Vagina (tissue), 2 donors: ENCODE measurements at regions not wholly inside any gene's neighbourhood (a gene's known extent, or its start where the extent isn't known, plus 50 kb on each side); places are given as distances from the start of the nearest gene placed in this dataset.
"Not testable (repeated sequence)": the region's sequence is repeated elsewhere in the genome, so short reads cannot be mapped to it uniquely, and the experiment has no call there.

Experiments used
- DNase-seq, 2 donors: peaks; one replicate each; pipeline ENCODE4 v3.0.0-alpha.2; 2017; ENCODE audit errors: extremely low spot score in 2 of 2
- H3K27ac ChIP-seq: fragments of 200-600 bp; sonication (generic); one replicate; pipeline ENCODE4 v1.5.1; 2019
- H3K27me3 ChIP-seq: fragments of 200-600 bp; sonication (generic); one replicate; pipeline ENCODE4 v1.5.1; 2019
- H3K36me3 ChIP-seq, 2 donors: fragments of 200-600 bp; sonication (generic); one replicate each; pipeline ENCODE4 v1.5.1; 2017 to 2019
- H3K4me1 ChIP-seq: fragments of 200-600 bp; sonication (generic); one replicate; pipeline ENCODE4 v1.5.1; 2019
- H3K4me3 ChIP-seq, 2 donors: fragments of 200-600 bp; sonication (generic); 1 replicate in 1 of 2; 2 replicates in 1 of 2; pipeline ENCODE4 v1.5.1; 2016 to 2019
- H3K9me3 ChIP-seq: fragments of 200-600 bp; sonication (generic); one replicate; pipeline ENCODE4 v1.5.1; 2019
- CTCF ChIP-seq, 3 experiments: fragments of 450-650 bp in 2 of 3; fragments of 200-600 bp in 1 of 3; sonication (generic) in 1 of 3; IDR thresholded peaks; one replicate each; pipeline ENCODE4 v1.5.1; 2017 to 2019; ENCODE audit warnings: antibody characterized with exemption in 3 of 3, mild to moderate bottlenecking in 2 of 3, moderate library complexity in 2 of 3
- POLR2A ChIP-seq, 2 donors: fragments of 450-650 bp; IDR thresholded peaks; one replicate each; pipeline ENCODE4 v1.6.1; 2017; ENCODE audit warnings: antibody characterized with exemption in 2 of 2, mild to moderate bottlenecking in 2 of 2, moderate library complexity in 2 of 2
- POLR2AphosphoS5 ChIP-seq, 2 donors: sonication (generic); formaldehyde crosslinking; IDR thresholded peaks; one replicate each; pipeline ENCODE4 v1.9.0; 2017; ENCODE audit warnings: antibody characterized with exemption in 2 of 2, mild to moderate bottlenecking in 2 of 2, low read depth in 1 of 2; ENCODE audit not compliant: insufficient read depth in 1 of 2
- intact Hi-C: fragments of 100-400 bp; cut with DNase I; formaldehyde crosslinking; loops from one replicate; pipeline ENCODE4 v1.15.1; 2023

GRCh38 chr5:169389318-169389717, 88.4 kb upstream of the SLIT3 start:
- Histone ChIP-seq H3K4me3 (no peak overlapping the region), H3K27me3 (no peaks in the 10 kb centered on the region), H3K9me3 (no peaks in the 10 kb centered on the region), H3K36me3 (no peaks in the 10 kb centered on the region), H3K4me1 (no peaks in the 10 kb centered on the region), H3K27ac (no peak overlapping the region)
- intact Hi-C loops = no loop called here
- no peak for DNase-seq
- no peak for TF ChIP-seq POLR2AphosphoS5 (IDR thresholded peaks at IDR 0.05; ENCODE audit: insufficient read depth in 1 of 2, low read depth in 1 of 2)
- TF ChIP-seq POLR2A (IDR thresholded peaks at IDR 0.05) = no peak
- TF ChIP-seq CTCF (IDR thresholded peaks at IDR 0.05) = no peak

GRCh38 chr5:169385636-169386035, 84.7 kb upstream of the SLIT3 start:
- no peak overlapping the region for H3K27ac ChIP-seq
- H3K4me3 ChIP-seq = no peak overlapping the region
- DNase-seq = no peak
- no peaks in the 10 kb centered on the region for H3K27me3 ChIP-seq
- TF ChIP-seq POLR2A (IDR thresholded peaks at IDR 0.05) = no peak
- TF ChIP-seq CTCF (IDR thresholded peaks at IDR 0.05) = no peak
- no peak for TF ChIP-seq POLR2AphosphoS5 (IDR thresholded peaks at IDR 0.05; ENCODE audit: insufficient read depth in 1 of 2, low read depth in 1 of 2)
- H3K36me3 ChIP-seq = no peaks in the 10 kb centered on the region
- intact Hi-C loops = no loop called here
- no peaks in the 10 kb centered on the region for H3K9me3 ChIP-seq
- H3K4me1 ChIP-seq = no peaks in the 10 kb centered on the region

- intact Hi-C loops = no loop called here
- Histone ChIP-seq H3K27me3 (no peaks in the 10 kb centered on the region), H3K9me3 (no peaks in the 10 kb centered on the region), H3K27ac (no peak overlapping the region), H3K4me3 (no peak overlapping the region), H3K4me1 (no peaks in the 10 kb centered on the region), H3K36me3 (no peaks in the 10 kb centered on the region)
- TF ChIP-seq CTCF (IDR thresholded peaks at IDR 0.05) = no peak
- no peak for TF ChIP-seq POLR2A (IDR thresholded peaks at IDR 0.05)
- TF ChIP-seq POLR2AphosphoS5 (IDR thresholded peaks at IDR 0.05; ENCODE audit: insufficient read depth in 1 of 2, low read depth in 1 of 2) = no peak
- DNase-seq = no peak
Observed at GRCh38 chr5:169384661-169385060, 83.7 kb upstream of the SLIT3 start.

- intact Hi-C loops = no loop called here
- TF ChIP-seq POLR2AphosphoS5 (IDR thresholded peaks at IDR 0.05; ENCODE audit: insufficient read depth in 1 of 2, low read depth in 1 of 2) = no peak
- no peak for TF ChIP-seq POLR2A (IDR thresholded peaks at IDR 0.05)
- no peak for TF ChIP-seq CTCF (IDR thresholded peaks at IDR 0.05)
- no peak overlapping the region for H3K4me3 ChIP-seq
- no peak overlapping the region for H3K27ac ChIP-seq
- DNase-seq = no peak
- H3K9me3 ChIP-seq = no peaks in the 10 kb centered on the region
- H3K4me1 ChIP-seq = no peaks in the 10 kb centered on the region
- H3K27me3 ChIP-seq = no peaks in the 10 kb centered on the region
- no peaks in the 10 kb centered on the region for H3K36me3 ChIP-seq
Observed at GRCh38 chr5:169374761-169375160, 73.8 kb upstream of the SLIT3 start.

GRCh38 chr5:169374111-169374510, 73.2 kb upstream of the SLIT3 start:
- no peaks in the 10 kb centered on the region for H3K4me1 ChIP-seq
- no peak overlapping the region for H3K27ac ChIP-seq
- no peak overlapping the region for H3K4me3 ChIP-seq
- intact Hi-C loops = no loop called here
- no peaks in the 10 kb centered on the region for H3K9me3 ChIP-seq
- no peaks in the 10 kb centered on the region for H3K36me3 ChIP-seq
- no peak for DNase-seq
- H3K27me3 ChIP-seq = no peaks in the 10 kb centered on the region
- TF ChIP-seq CTCF (IDR thresholded peaks at IDR 0.05) (no peak), POLR2A (IDR thresholded peaks at IDR 0.05) (no peak), POLR2AphosphoS5 (IDR thresholded peaks at IDR 0.05; ENCODE audit: insufficient read depth in 1 of 2, low read depth in 1 of 2) (no peak)

- DNase-seq, H3K27ac ChIP-seq, intact Hi-C loops, H3K4me1 ChIP-seq, H3K4me3 ChIP-seq, H3K27me3 ChIP-seq, H3K9me3 ChIP-seq, H3K36me3 ChIP-seq: not testable (repeated sequence)
Observed at GRCh38 chr5:169371801-169372200, 70.9 kb upstream of the SLIT3 start.
